GM19397 (cell line): ENCODE measurements at regions not wholly inside any gene's neighbourhood (a gene's known extent, or its start where the extent isn't known, plus 50 kb on each side); places are given as distances from the start of the nearest gene placed in this dataset.

Experiments
- ATAC-seq: cut with Tn5 transposase; IDR thresholded peaks from one replicate; pipeline ENCODE4 v1.9.1; 2021; ENCODE audit warnings: mild to moderate bottlenecking, moderate library complexity; ENCODE audit not compliant: unreplicated experiment

DNA sequence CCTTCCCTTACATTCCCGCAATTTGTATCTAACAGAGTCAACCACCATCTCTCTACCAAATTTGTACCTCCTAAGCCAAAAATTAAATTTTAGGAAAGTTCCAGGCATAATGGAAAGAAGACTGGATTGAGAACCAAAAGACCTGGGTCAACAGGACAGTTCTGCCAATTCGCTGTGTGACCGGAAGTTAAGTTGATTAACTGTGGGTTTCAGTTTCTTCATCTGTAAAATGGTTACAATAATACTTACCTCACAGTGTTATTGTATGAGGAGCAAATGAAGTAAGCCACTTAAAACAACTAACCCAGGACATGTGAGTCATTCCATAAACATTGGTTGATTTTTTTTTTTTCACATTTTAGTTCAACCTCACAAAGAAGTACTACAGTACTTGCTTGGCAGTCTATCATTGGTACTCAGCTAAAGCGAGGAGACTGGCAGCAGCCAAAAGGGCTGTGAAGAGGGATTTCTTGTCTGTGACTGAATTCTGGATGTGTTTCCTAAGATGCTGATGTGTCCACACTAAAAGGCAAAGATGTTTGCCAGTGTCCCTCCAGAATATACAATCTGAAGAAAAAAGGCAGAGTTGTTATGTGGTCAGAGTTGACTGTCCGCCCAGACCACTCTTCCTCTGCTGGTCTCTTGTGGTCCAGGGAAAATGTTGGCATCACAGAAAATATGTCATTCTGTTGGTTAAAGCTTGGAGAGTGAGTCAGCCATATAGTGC lies 198.6 kb downstream of the TLE1 start:
- ATAC-seq, result no peak

DNA sequence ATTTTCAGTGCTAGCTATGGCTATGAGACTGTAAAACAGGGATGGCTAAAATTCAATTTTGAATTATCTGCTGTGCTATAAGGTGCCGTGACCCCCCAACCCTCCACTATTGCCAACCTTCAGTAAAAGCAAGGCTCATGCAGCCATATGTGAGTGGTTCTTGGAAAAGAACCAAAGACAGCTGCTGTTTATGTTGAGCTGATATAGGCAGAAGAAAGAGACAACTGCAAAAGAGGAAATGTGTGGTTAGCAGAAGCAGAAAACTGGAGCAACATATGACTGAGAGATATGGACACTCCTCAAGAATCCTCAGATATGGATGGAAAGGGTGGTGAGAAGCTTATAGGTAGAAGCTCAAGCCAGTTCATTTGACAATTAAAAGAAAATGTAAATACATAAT lies 200.3 kb downstream of the TLE1 start:
- ATAC-seq, result no peak

DNA sequence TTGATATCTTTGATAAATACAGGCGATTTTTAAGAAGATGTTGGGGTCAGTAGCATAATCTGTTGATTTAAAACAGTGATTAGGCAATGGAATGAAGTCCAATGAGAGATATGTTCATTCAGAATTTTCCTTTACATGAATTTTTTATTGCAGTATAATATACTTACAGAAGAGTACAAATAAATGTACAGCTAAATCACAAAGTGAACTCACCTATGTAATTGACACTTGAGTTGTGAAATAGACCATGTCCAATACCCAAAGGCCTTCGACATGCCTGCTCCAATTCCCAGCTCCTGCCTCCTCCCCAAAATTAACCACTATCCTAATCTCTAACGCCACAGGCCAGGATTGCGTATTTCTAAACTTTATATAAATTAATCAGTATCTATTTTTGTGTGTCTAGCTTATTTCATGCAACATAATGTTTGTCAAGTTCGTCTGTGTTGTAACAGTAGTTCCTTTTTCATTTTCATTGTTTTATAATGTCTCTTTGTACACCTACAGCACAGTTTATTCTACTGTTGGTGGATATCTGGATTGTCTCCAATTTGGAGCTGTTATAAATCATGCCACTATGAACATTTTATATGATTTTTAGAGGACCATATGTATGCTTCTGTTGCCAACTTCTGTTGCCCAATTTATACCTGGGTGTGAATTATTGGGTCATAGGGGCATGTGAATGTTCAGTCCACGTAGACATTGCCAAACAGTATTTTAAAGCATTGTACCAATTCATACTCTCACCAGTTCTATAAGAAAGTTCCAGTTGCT lies 208.3 kb downstream of the TLE1 start:
- no peak for ATAC-seq

DNA sequence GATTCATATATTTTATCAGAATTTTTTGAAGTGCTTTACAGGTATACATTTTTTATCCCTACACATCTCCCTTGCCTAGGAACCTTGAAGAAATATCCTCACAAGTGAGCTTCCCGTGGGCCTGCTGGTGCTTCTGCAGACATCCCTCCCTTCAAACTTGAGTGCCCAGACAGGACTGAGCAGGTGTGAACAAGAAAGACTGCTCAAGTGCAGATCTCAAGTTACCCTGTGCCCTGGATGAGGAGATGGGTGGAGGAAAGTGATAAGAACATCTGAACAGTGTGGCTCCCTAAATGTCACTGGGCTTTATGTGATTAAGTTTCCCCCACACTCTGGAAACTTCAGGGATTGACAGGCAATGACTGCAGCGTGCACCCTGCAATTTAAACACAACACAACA lies 209.8 kb downstream of the TLE1 start:
- no peak for ATAC-seq

DNA sequence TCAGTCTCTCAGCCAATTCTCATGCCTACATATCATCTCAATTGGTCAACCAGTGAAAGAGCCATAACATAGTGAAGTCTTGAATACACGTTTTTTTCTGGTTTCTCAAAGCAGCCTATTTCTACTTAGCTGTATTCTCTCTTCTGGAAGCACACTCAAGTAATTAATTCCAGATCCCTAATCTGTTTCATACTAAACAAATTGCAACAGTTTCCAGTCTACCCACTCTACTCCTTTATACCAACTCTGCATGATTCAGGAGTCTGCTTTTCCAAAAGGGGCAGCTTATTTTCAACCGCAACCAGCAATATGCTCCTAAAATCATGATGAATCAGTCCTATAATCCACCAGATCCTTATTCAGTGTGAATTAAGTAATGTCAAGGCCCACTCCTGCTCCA lies 211.7 kb downstream of the TLE1 start:
- no peak for ATAC-seq

DNA sequence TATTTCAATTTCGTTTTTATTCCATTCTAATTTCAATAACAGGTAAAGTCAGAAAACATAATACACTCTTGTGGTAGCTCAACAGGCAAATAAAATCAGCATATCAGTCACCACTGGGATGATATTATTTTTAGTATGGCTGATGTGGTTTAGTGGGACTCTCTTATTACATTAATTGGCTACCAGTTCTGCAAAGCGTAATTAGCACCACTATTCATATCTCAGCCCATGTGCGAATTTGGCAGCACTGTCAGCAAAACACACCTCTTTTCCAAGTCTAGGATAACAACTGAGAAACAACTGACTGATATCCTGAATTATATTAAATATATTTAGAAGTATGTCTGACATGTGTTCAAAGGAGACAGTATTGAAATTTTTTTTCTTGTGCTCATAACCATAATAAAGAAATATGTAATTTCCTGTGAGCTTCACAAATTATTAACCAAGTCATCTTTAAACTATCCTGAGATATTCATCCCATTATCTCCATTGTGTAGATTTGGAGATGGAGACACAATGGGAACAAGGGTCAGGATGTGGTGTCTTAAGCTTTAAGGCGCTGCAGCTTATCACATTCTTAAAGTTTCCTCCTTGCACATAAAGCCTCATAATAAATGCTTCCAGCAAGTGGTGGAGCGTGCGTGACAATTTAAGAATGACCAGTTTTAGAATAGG lies 212.4 kb downstream of the TLE1 start:
- no peak for ATAC-seq

DNA sequence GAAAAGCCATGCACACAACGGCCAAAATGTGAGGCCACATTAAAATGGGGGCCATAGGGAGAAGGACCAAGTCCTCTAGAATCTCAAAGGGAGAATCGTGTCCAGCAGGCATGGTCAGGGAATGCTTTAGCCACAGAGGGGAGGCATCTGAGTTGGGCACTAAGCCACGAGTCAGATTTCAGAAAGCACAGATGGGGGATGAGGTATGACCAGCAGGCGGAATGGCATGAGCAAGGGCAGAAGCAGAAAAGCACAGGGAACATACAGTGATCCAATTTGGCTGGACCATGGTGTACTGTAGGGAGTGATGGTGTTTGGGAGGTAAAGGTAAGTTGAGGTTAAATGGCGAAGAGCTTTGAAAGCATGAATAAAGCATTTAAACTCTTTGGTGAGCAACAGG lies 214.6 kb downstream of the TLE1 start:
- ATAC-seq, result no peak

DNA sequence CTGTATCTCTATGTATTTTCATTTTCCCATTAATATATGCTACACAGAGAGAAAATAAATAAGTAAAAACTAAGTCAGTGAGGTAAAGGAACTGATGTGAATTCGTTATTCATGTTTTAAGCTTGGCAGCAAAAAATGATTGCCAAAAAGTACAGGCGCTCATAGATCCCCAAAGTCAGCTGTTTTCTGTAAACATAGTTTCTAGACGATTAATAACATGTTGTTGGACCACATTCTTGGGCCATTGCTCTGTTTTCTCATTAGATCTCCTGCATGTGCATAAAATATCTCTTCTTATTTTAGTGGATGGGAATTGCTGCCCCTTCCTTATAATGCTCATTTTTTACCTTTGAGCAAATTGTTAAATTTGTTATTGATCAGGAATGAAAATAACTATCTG lies 215.2 kb downstream of the TLE1 start:
- no peak for ATAC-seq

DNA sequence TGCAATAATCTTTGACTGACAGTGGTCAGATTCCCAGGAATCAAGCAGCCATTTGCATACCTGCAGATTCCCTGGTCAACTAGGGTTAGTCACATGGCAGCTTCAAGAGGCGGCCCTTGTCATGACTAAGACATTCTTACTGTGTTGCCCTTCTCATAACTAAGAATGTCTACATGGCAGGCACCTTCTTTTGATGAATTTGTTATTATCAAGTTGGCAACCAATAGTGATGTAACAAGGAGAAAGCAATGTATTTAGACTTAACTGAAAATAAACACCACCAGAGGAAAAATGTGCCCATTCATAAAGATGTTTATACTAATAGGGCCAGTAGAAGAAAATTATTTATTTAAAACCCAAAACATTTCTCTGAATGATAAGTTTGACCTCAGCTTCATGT lies 215.6 kb downstream of the TLE1 start:
- no peak for ATAC-seq

DNA sequence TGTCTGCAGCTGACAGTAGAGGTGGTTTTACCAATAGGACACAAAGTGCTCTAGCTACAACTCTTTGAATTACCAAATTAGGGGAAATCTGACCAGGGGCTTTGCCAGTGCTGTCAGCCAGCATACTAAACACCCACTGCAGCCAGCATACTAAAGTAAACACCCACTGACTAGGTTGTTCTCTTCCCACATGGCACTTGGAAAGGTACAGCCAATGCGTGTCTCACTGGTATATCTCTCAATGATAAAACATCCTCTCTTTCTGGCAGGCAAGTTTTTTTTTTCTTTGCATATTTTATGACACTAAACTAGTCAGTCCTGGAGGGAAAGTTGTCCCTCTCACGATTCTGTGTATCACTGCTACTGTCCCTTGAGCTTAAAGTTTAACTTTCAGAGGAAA lies 216.1 kb downstream of the TLE1 start:
- no peak for ATAC-seq

DNA sequence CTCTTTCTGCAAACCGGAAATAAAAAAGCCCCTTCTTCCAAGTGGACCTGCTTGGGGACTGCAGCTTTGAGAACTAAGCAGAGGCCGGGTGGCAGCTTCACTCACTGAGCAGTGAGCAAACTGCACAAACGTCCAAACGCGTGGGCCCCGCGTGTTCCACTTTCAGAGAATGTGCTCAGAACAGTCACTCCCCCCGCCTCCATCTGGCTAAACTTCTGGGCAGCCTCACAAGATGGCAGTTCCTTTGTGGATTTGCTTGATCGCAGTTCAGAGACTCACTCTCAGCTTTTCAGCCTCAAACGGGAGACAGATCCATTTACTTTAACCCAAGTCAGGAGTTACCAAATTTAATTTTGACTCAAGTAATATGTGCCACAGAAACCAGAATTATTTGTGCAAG lies 216.6 kb downstream of the TLE1 start:
- no peak for ATAC-seq

DNA sequence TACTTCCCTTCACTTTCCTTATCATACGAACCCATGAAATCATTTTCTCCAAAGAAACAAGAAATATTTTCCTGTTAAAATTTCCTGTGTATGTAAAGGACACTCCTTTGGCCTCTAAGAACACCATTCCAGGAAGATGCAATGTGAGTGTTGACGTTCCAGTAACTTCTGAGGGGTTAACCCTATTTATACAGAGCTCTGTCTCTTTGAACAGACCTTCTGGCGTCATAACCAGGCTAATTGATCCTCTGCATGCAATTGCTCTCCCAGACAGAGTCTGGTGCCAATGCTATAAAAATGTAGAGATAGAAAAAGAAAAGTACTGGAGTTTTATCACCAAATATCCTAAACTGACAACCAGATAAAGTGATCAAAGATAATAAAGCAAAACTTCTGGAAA lies 218.5 kb downstream of the TLE1 start:
- no peak for ATAC-seq

DNA sequence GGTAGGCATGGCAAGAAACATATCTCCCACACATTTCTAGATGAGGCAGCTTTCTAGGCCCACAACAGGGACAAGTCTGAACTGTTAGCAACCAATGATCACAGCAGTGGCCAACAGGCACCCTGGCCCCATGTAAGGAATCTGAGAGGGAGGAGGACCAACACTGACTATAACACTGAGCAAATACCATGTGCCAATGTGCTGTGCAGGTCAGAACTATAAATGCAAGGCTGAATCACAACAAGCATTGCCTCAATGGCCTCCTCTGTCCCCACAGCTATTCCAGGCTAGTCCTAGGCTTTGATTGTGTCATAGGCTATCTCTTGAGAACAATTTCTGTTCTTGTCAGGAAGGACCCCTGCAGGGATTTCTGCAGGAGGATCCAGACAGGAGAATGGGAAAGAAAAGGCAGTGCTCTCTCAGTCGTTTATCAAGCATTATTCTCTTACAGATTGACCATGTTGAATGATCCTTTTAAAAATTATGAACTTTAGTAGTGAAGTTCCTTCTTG lies 221.2 kb downstream of the TLE1 start:
- no peak for ATAC-seq

DNA sequence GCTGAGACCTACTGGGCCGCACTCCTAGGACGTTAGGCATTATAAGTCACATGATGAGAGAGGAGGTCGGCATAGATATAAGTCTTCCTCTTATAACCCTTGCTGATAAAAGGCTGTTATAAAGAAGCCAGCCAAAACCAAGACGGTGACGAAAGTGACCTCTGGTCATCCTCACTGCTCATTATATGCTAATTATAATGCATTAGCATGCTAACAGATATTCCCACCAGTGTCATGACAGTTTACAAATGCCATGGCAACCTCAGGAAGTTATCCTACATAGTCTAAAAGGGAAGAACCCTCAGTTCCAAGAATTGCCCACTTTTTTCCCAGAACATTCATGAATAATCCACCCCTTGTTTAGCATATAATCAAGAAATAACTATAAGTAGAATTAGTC lies 222.4 kb downstream of the TLE1 start:
- no peak for ATAC-seq

DNA sequence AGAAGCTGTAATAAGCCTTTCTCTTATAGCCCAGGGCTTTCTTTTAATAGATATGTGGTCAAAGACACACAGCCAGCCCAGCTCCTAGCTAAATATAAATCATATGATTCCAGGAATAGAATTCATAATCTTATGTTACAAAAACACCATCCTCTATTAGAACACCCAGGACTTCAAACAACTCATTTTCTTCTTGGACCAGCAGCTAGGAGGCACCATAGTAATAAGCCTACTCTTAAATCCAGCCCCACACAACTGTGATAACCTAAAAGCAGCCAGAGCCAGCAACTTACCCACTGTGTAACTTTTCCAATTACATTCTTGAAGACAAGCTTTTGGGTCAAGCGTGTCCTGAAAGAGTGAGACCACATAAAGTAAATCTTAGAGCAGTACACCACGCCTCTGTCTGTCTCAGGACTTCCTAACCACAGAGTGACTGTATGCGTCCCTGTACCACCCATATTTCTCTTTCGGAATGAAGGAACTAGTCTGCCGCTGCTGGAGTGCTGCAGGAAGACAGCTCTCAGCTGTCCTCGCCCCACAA lies 223.8 kb downstream of the TLE1 start:
- ATAC-seq, result no peak

DNA sequence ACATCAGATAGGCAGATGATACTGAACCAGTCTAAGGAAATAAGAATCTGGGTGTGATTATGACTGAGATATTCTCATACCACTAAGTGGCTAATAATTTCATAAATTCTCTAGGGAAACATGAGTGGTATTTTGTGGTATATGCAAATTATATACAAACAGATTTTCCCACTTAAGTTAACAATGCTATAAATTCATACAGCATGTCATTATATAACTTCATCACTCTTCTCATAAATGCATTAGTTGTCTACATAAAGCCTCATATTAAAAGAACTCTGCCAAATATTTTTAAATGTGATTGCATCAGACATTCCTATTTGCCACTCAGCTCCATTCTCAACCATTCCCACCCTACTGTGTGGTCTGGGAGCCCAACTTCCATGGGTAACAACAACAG lies 226.5 kb downstream of the TLE1 start:
- ATAC-seq, result no peak

DNA sequence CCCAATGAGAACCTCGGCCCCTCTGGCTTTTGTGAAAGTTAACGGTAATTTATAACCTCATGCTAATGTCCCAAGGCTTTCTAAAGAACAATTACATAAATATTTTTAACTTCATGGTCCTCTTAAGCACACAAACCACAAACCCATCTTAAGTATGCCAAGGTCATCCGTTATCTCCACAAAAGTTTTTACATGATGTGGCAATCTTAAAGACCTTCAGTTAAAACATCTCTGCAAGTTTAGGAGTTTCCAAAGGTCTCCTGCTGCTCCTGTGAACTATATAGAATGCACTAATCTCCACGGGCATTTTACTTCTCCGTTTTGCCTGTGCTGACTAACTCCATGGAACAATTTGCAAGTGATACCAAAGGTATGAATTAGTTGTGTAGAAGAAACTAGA lies 228.2 kb downstream of the TLE1 start:
- ATAC-seq, result no peak

DNA sequence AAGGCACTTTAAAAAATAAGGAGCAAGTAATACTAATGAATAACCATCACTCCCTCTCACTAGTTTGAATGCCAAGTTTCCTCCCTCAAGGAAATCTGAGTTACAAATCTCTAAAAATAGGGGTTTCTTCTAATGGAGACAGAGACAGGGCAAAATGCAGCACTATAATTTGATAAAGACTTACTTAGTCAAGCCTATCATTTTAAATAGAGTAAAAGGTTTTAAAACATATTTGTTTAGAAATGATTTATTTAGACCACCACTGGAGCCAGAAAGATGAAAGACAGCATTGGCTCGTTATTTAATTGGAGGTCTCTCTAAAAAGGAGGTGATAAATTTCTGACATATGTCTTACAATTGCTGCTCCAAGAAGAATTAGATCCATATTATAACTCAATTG lies 228.7 kb downstream of the TLE1 start:
- ATAC-seq, result no peak

DNA sequence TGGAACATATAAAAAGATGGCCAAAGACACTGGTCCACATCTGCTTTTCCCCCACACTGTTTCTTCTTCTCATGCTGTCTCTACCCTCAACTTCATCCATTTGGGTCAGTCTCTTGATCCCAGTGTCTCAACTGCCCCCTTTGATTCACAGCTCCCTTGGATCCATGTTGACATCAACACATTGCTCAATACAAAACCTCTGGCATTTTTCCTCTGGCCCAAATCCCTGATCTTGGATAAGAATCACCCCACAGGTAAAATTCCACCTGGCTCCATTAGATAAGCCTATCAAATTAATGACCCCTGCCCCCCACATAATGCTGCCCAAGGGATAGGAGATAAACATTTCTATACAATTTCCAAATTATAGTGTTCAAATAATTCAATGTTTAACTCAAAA lies 229.8 kb downstream of the TLE1 start:
- ATAC-seq, result no peak

DNA sequence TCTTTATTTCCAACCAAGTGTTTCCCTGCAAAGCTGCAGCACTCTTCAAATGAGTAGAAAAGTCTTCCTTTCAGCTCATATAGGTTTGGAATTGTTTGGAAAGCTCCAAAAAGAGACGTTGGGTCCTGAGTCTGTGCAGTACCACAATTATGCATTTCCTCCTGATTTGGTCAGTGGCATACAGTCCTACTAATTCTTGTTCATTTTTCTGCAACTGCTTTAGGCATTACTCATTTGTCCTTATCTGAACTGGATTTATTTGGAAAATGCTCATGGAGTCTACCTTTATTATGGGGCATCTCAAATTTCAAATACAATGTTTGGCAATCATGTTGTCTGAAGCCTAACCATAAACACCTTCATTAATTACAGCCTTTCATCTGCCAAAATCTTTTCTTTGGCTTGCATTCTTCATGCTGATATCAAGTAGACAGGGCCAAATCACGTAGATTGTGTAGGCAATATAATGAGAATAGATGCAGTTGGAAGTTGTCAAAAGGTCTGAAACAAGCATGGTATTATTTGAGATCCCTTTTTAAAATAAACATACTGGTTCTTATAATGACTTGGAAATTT lies 232.8 kb downstream of the TLE1 start:
- ATAC-seq, result no peak
